Naive B cell (primary cell): ENCODE measurements at regions not wholly inside any gene's neighbourhood (a gene's known extent, or its start where the extent isn't known, plus 50 kb on each side); places are given as distances from the start of the nearest gene placed in this dataset.
A peak's percentile ranks its signal among the peaks of the same experiment; 100 is the strongest.
"Not testable (repeated sequence)": the region's sequence is repeated elsewhere in the genome, so short reads cannot be mapped to it uniquely, and the experiment has no call there.

ENCODE experiments used
- ATAC-seq, 2 donors: fragments of 150-1000 bp; cut with Tn5 transposase; 2 replicates each; pipeline ENCODE4 v1.10.0; 2021; ENCODE audit warnings: low read depth in 2 of 2, mild to moderate bottlenecking in 2 of 2, moderate library complexity in 2 of 2
- DNase-seq: peaks from one replicate; pipeline ENCODE4 v3.0.0; 2022
- H3K27ac Mint-ChIP-seq, 6 donors: one replicate each; pipeline ENCODE4 v1.8.0; 2020 to 2022; ENCODE audit warnings: mild to moderate bottlenecking in 6 of 6, mixed read lengths in 6 of 6, moderate library complexity in 5 of 6, inconsistent platforms in 2 of 6
- H3K27me3 Mint-ChIP-seq, 3 donors: one replicate each; pipeline ENCODE4 v1.8.0; 2021 to 2022; ENCODE audit warnings: mixed read lengths in 3 of 3, mild to moderate bottlenecking in 1 of 3
- H3K36me3 Mint-ChIP-seq, 2 donors: one replicate each; pipeline ENCODE4 v1.8.0; 2020 to 2022; ENCODE audit warnings: mixed read lengths in 2 of 2, inconsistent platforms in 1 of 2, mild to moderate bottlenecking in 1 of 2
- H3K4me1 Mint-ChIP-seq, 3 donors: one replicate each; pipeline ENCODE4 v1.8.0; 2020 to 2022; ENCODE audit warnings: mixed read lengths in 3 of 3, inconsistent platforms in 1 of 3, mild to moderate bottlenecking in 1 of 3, moderate library complexity in 1 of 3
- H3K4me3 Mint-ChIP-seq, 8 donors: one replicate each; pipeline ENCODE4 v1.8.0; 2020 to 2022; ENCODE audit warnings: mild to moderate bottlenecking in 8 of 8, mixed read lengths in 8 of 8, moderate library complexity in 8 of 8, inconsistent platforms in 2 of 8
- H3K9me3 Mint-ChIP-seq, 7 donors: one replicate each; pipeline ENCODE4 v1.8.0; 2020 to 2022; ENCODE audit warnings: mixed read lengths in 7 of 7, mild to moderate bottlenecking in 5 of 7, inconsistent platforms in 2 of 7, moderate library complexity in 1 of 7

DNA sequence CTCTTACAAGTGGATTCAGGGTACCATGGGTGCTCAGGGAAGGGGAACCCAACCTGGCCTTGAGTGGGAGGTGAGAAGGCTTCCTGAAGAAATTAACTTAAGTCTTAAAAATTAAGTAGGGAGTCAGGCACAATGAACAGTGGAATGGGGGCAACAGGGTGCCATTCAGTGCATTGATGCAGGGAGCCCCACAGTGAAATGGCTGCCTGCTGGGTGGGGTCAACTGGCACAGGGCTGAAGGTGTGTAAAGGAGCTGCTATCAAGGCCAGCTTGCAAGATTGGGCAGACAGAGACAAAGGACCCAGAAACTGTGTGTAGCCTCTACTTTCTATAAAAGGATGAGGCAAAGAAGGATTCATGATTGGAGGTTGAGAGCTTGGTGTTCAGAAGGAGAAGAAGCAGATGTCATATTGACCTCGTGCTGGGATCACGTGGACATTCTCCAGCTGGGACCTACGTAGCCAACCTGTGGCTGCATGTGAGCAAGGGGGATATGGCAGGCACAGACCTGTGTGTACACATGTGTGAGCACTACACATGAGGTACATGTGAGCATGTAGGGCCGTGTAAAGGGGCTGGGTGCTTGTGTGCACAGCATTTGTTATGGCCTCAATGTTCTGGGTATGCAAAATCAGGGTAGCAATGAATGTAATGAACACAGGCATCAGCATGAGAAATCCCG, 209.5 kb upstream of the HAAO start:
- peaks cover 7 to 14% (median 13%) of the 10 kb centered on the region in 3 donors for H3K27me3 Mint-ChIP-seq

DNA sequence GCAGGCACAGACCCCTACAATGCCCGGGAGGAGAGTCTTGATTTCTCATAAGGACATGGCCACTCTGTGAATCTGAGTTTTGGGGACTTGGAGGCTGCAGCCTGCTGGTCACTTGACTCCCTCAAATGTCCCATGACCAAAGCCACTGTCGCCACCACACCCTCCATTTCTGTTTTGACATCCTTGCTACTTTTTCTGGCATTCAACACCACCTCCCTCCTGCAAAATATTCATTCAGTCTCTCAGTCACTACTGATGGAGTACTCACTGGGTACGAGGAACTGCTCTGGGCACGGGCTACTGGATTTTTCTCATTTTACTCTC, 208.6 kb upstream of the HAAO start:
- Mint-ChIP-seq H3K4me1 (peaks cover 6 to 15% (median 12%) of the 10 kb centered on the region in 3 donors), H3K4me3 (no peak overlapping the region), H3K27ac (peak overlapping the region in 2 of 6 donors; percentile 13 to 81), H3K9me3 (peaks cover 0 to 6% (median 1%) of the 10 kb centered on the region in 7 donors), H3K27me3 (peaks cover 5 to 10% (median 7%) of the 10 kb centered on the region in 3 donors), H3K36me3 (peaks cover 0 to 3% of the 10 kb centered on the region in 2 donors)
- DNase-seq (no peak), ATAC-seq (no peak)

More for the DNA sequence above, 209.5 kb upstream of the HAAO start:
- H3K9me3 Mint-ChIP-seq: peaks cover 0 to 5% (median 0%) of the 10 kb centered on the region in 7 donors
- ATAC-seq (no peak), DNase-seq (no peak)
- H3K4me3 Mint-ChIP-seq: no peak overlapping the region
- peak overlapping the region in 1 of 6 donors; percentile 21 for H3K27ac Mint-ChIP-seq
- peaks cover 0 to 3% of the 10 kb centered on the region in 2 donors for H3K36me3 Mint-ChIP-seq
- H3K4me1 Mint-ChIP-seq: peaks cover 10 to 15% (median 12%) of the 10 kb centered on the region in 3 donors

DNA sequence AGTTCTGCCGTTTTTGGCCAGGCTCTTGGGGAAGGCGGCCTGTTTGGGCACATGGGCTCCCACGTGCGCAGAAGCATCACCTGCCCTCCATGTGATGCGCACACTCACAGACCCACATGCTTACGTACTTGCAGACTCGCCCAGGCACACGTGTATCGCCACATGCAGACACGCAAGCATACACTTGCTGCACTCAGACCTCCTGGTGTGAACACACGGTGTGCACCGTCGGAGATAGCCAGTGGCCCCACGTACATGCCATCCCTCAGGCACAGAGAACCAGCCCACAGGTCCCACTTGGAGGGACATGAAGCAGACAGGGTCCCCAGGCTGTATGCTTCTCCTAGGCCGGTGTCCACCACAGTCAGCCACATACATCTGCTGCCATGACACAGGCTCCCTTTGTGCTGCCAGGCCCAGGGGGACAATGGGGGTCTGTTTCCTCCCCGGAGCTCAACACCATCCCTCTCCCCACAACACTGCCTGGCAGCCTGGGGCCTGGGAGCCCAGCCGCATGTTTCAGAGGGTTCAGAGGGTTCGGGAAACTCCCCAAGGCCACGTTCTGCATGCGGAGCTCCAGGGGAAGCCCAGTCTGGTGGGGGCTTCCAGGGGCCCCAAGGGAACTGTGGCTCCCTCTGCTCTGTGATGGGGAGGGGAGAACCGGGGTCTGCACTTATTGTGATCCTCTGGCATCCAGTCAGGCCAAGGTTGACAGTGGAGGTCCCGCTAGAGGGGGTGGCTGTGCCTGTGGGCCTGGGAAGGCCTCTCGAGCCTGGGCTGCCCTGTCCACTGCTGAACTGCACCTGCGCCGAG, 208.1 kb upstream of the HAAO start:
- peaks cover 0 to 7% (median 6%) of the 10 kb centered on the region in 3 donors for H3K27me3 Mint-ChIP-seq
- peak; percentile 58 to 80 for ATAC-seq
- peaks cover 0 to 3% of the 10 kb centered on the region in 2 donors for H3K36me3 Mint-ChIP-seq
- no peak for DNase-seq
- no peak overlapping the region for H3K4me3 Mint-ChIP-seq
- peaks cover 4 to 15% (median 12%) of the 10 kb centered on the region in 3 donors for H3K4me1 Mint-ChIP-seq
- H3K9me3 Mint-ChIP-seq: peaks cover 0 to 10% (median 7%) of the 10 kb centered on the region in 7 donors
- H3K27ac Mint-ChIP-seq: peak overlapping the region in 2 of 6 donors; percentile 59 to 81

DNA sequence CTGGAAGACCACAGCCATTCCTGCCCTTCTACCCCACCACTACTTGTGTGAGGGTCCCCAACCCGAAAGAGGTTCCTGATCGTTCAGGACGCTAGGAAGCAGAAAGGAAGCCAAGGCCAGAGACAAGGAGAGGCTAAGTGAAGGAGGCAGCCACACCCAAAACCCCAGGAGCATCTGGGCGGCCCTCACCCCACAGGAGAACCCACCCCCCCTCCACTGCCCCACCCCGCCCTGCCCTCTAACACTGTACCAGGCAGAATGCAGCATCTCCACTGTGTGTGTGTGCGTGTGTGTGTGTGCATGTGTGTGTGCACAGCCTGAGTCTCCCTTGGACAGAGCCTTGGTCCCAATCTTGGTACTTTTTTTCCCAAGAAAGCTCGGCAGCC, 207.5 kb upstream of the HAAO start:
- no peak overlapping the region for H3K27ac Mint-ChIP-seq

DNA sequence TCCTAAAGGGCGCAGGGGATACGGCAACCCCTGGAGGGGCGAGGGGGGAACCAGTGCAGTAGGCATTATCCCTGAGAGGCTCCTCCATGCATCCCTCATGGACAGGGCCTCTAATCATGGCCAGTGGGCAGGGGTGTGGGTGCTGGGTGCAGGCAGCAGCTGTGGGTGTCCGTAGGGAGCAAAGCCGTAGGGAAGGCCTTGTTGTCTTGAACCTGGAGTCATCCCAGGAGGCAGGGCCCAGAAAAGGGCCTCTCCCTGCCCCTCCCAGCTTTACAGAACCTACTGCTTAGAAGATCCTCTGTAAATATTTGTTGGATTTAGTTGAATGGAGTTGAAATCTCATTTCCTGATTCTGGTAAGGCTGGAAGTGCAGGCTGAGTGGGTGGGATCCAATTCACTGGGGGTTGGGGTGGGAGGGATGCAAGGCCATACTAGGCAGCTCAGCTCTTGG, 207.0 kb upstream of the HAAO start:
- Mint-ChIP-seq H3K36me3 (peaks cover 0 to 3% of the 10 kb centered on the region in 2 donors), H3K4me3 (no peak overlapping the region), H3K4me1 (peaks cover 4 to 13% (median 12%) of the 10 kb centered on the region in 3 donors), H3K27me3 (peaks cover 0 to under 1% (median 0%) of the 10 kb centered on the region in 3 donors), H3K27ac (no peak overlapping the region), H3K9me3 (peaks cover 0 to 10% (median 7%) of the 10 kb centered on the region in 7 donors)
- ATAC-seq (no peak), DNase-seq (no peak)

More for the DNA sequence above, 207.5 kb upstream of the HAAO start:
- no peak for ATAC-seq
- peaks cover 0 to 5% (median 0%) of the 10 kb centered on the region in 3 donors for H3K27me3 Mint-ChIP-seq
- peaks cover 0 to 3% of the 10 kb centered on the region in 2 donors for H3K36me3 Mint-ChIP-seq
- H3K4me1 Mint-ChIP-seq: peaks cover 4 to 13% (median 12%) of the 10 kb centered on the region in 3 donors
- no peak for DNase-seq
- no peak overlapping the region for H3K4me3 Mint-ChIP-seq
- H3K9me3 Mint-ChIP-seq: peaks cover 0 to 10% (median 7%) of the 10 kb centered on the region in 7 donors

DNA sequence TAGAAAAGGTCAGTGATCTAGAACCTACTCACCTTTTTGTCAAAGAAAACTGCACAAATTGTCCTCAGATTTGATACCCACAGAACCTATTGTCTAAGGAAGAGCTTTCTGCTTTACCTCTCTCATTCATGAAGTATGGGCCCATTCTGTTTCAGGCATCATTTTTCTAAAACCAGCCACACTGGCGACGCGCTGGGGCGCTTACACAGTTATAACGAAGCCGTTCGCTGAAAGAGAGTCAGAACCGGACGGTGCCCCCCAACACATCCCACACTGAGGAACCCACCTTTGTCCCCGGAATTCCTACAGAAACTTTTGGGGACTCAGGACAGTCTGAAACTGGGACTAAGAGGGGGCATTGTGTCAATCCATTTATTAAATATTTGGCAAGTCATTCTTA, 206.3 kb upstream of the HAAO start:
- DNase-seq: no peak
- no peak for ATAC-seq

DNA sequence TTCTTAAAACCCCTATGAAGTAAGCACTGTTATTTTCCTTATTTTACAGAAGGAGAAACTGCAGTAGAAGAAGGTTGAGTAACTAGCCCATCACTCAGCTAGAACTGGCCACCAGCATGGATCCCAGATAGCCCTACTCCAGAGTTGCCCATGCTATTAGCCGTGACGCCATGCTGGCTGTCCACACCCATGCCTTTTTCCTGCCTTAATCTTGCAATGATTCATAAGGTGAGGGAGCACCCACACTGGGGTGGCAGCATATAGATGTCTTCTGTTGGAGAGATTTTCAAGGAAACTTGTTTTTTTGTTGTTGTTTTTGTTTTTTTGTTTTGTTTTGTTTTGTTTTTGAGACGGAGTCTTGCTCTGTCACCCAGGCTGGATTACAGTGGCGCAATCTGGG, 204.1 kb upstream of the HAAO start:
- Mint-ChIP-seq H3K4me3 (no peak overlapping the region), H3K9me3 (peaks cover 0 to 10% (median 7%) of the 10 kb centered on the region in 7 donors), H3K4me1 (peaks cover 0 to 12% (median 5%) of the 10 kb centered on the region in 3 donors), H3K27me3 (no peaks in the 10 kb centered on the region), H3K36me3 (peaks cover 0 to 3% of the 10 kb centered on the region in 2 donors), H3K27ac (no peak overlapping the region)
- DNase-seq: no peak
- ATAC-seq: no peak

More for the DNA sequence above, 206.3 kb upstream of the HAAO start:
- H3K36me3 Mint-ChIP-seq: peaks cover 0 to 3% of the 10 kb centered on the region in 2 donors
- no peaks in the 10 kb centered on the region for H3K27me3 Mint-ChIP-seq
- peak overlapping the region in 1 of 8 donors; percentile 33 for H3K4me3 Mint-ChIP-seq
- peak overlapping the region in 1 of 6 donors; percentile 8 for H3K27ac Mint-ChIP-seq
- H3K9me3 Mint-ChIP-seq: peaks cover 0 to 10% (median 7%) of the 10 kb centered on the region in 7 donors
- peaks cover under 1 to 13% (median 12%) of the 10 kb centered on the region in 3 donors for H3K4me1 Mint-ChIP-seq

DNA sequence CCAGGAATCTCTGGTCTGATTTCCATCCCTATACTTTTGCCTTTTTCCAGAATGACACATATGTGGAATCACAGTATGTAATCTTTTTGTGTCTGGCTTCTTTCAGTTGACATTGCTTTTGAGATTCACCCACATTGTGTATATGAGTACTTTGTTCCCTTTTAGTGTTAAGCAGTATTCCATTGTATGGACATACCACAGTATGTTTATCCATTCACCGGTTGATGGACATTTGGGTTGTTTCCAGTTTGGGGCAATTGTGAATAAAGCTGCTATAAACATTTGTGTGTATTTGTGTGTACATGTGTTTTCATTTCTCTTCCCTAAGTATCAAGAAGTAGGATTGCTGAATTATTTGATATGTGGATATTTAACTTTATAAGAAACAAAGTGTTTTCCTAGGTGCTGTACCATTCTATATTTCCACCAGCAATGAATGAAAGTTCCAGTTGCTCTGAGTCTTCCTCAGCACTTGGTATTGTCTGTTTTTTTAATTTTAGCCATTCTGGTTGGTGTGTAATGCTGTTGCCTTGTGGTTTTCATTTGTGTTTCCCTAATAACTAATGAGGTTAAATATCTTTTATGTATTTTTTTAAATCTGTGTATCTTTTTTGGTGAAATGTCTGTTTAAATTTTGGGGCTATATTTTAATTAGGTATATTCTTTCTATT, 203.5 kb upstream of the HAAO start:
- Mint-ChIP-seq H3K36me3 (peaks cover 0 to 3% of the 10 kb centered on the region in 2 donors), H3K27ac (no peak overlapping the region)
- ATAC-seq: no peak

DNA sequence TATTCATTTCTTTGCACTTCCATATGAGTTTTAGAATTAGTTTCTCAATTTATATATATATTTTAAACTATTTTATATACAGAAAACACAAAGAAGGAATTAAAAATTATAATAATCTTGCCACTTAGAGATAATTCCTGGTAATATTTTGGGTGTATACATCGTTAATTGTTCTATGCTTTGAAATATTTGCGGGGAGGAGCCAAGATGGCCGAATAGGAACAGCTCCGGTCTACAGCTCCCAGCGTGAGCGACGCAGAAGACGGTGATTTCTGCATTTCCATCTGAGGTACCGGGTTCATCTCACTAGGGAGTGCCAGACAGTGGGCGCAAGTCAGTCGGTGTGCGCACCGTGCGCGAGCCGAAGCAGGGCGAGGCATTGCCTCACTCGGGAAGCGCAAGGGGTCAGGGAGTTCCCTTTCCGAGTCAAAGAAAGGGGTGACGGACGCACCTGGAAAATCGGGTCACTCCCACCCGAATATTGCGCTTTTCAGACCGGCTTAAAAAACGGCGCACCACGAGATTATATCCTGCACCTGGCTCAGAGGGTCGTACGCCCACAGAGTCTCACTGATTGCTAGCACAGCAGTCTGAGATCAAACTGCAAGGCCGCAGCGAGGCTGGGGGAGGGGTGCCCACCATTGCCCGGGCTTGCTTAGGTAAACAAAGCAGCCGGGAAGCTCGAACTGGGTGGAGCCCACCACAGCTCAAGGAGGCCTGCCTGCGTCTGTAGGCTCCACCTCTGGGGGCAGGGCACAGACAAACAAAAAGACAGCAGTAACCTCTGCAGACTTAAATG, 197.1 kb upstream of the HAAO start:
- DNase-seq, H3K36me3 Mint-ChIP-seq, H3K27me3 Mint-ChIP-seq, H3K4me1 Mint-ChIP-seq, H3K9me3 Mint-ChIP-seq, H3K27ac Mint-ChIP-seq, H3K4me3 Mint-ChIP-seq, ATAC-seq: not testable (repeated sequence)

More for the DNA sequence above, 203.5 kb upstream of the HAAO start:
- H3K9me3 Mint-ChIP-seq: peaks cover 0 to 10% (median 7%) of the 10 kb centered on the region in 7 donors
- peaks cover 0 to 8% (median 5%) of the 10 kb centered on the region in 3 donors for H3K4me1 Mint-ChIP-seq
- H3K27me3 Mint-ChIP-seq: no peaks in the 10 kb centered on the region
- no peak overlapping the region for H3K4me3 Mint-ChIP-seq
- no peak for DNase-seq

DNA sequence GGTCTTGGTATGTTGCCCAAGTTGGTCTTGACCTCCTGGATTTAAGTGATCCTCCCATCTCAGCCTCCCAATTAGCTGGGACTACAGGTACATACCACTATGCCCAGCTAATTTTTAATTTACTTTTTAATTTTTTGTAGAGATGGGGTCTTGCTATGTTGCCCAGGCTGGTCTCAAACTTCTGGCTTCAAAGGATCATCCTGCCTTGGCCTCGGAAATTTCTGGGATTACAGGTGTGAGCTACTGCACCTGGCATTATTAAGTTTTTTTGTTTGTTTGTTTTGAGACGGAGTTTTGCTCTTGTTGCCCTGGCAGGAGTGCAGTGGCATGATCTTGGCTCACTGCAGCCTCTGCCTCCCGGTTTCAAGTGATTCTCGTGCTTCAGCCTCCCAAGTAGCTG, 195.7 kb upstream of the HAAO start:
- not testable (repeated sequence) for H3K4me3 Mint-ChIP-seq, H3K27me3 Mint-ChIP-seq, H3K36me3 Mint-ChIP-seq, H3K27ac Mint-ChIP-seq, ATAC-seq, DNase-seq, H3K9me3 Mint-ChIP-seq, H3K4me1 Mint-ChIP-seq

DNA sequence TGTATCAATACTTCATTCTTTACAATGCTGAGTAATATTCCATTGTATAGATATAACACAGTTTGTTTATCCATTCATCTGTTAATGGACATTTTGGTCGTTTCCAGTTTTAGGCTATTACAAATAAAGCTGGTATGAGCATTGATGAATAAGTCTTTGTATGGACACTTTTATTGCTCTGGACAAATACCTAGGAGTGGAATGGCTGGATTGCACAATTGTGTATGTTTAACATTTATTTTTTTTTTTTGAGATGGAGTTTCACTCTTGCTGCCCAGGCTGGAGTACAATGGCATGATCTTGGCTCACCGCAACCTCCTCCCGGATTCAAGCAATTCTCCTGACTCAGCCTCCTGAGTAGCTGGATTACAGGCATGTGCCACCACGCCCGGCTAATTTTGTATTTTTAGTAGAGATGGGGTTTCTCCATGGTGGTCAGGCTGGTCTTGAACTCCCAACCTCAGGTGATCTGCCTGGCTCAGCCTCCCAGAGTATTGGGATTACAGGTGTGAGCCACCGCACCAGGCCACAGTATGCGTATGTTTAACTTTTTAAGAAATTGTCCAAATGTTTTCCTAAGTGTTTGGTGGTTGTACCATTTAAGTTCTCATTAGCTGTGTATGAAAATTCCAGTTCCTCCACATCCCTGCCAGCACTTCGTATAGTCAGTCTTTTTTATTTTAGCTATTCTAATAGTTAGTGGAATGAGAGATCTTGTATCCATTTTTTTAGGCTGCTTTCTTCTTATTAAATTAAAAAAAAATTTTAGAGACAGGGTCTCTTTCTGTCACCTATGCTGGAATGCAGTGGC, 194.9 kb upstream of the HAAO start:
- H3K27me3 Mint-ChIP-seq: no peaks in the 10 kb centered on the region
- DNase-seq (no peak), ATAC-seq (no peak)
- H3K9me3 Mint-ChIP-seq: no peaks in the 10 kb centered on the region
- no peak overlapping the region for H3K4me3 Mint-ChIP-seq
- H3K36me3 Mint-ChIP-seq: no peaks in the 10 kb centered on the region
- no peak overlapping the region for H3K27ac Mint-ChIP-seq
- peaks cover 0 to 4% (median 0%) of the 10 kb centered on the region in 3 donors for H3K4me1 Mint-ChIP-seq

DNA sequence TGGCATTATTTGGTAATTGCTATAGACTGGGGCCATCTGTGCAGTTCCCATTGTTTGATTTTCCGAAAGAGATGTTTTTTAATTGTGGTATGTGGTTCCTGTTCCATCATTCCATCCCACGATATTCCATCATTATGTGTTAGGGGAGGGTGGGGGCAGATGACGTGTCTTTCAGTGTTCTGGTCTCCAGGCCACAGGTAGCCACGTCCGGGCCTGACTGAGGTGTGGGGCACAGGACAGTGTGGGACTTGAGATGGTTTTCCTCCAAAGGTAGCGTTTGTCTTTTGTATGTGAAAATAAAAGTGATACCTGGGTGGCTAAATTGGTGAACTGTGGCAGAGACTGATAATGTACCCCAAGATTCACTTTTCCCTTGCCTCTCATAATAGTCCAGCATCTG, 192.2 kb upstream of the HAAO start:
- no peak for ATAC-seq
- no peaks in the 10 kb centered on the region for H3K9me3 Mint-ChIP-seq
- H3K27ac Mint-ChIP-seq: no peak overlapping the region
- no peak overlapping the region for H3K4me3 Mint-ChIP-seq
- peaks cover 0 to 4% (median 0%) of the 10 kb centered on the region in 3 donors for H3K4me1 Mint-ChIP-seq
- no peaks in the 10 kb centered on the region for H3K36me3 Mint-ChIP-seq
- no peak for DNase-seq
- no peaks in the 10 kb centered on the region for H3K27me3 Mint-ChIP-seq
